ENCODE measurements at regions not wholly inside any gene's neighbourhood (a gene's known extent, or its start where the extent isn't known, plus 50 kb on each side); places are given as distances from the start of the nearest gene placed in this dataset.

DNA sequence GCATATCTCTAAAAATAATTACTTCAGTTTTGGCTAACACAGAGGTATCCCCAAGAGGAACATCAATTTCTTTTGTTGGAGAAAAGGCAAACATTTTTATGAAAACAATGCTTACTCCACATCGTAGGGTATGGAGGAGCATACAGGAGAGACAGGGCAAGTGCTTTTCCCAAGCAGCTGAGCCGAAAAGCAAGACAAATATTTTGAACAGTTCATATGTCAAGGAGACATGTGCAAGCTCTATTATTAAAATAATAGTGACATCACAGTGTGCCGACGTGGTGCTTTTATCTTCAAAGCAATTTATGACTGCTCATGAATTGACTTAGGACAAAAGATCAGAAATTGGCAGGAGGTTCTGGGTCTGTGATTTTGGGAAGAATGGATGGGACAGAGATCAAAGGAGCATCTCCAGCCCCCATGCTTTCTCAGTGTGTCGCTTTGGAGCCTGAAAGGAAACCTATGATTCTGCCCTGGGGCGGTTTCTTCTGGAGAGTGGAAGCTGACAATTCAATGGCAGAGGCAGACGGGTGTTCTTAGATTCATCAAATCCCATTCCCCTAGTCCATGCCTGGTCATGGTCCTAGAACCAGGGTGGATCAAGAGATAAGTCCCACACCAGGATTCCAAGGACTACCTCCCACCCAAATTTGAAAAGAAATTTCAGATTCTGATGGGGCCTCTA is 97.1 kb downstream of the JCAD start:
- no peak for DNase-seq

DNA sequence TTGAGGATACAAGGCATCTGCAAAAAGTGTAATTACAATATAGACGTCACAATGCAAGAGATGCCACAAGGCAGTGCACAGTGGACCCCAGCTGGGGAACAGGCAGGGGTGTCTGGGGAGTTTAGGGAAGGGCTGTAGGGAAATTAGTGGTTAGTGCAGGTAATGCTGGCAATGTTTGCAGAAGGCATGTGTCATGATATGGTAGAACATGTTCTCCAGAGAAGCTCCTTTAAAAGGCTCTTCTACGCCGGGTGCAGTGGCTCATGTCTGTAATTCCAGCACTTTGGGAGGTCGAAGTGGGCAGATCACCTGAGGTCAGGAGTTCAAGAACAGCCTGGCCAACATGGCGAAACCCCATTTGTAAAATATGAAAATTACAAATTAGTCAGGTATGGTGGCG is 98.0 kb downstream of the JCAD start:
- DNase-seq: no peak

DNA sequence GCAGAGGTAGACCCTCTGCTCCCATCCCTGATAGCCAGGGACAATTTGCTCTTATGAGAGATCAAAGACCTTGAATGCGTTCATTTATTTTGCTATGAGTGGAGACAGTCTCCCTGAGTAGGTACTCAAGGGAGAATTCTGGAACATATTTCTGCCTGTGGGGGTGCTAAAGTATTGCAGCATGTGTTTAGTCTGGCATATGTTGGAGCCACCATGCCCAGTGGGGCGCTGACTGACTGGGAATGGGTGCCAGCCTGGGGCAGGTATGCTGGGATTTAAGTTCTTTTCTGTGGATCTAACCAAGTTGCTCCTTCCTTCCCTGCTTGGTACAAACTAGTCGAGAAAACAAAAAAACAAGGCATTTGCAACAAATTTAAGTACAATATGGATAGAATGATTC is 99.1 kb downstream of the JCAD start:
- no peak for DNase-seq

DNA sequence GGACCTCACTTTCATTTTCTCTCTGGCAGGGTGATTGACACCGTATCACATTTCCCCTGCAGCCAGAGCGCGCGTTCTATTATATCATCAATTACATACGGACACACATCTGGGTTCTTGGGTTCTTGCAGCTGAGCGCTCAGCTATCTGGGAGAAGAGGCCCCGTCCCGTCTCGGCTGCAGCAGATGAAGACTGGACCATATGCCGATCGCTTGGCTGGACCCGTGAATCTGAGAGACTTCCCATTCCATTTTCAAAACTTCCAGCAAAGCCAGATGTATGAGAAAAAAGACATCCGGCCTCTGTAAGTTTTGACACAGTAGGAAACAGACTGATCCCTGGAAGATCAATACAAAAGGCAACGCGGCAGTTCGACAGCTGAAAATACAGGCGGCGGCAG is 99.8 kb downstream of the JCAD start:
- no peak for DNase-seq

DNA sequence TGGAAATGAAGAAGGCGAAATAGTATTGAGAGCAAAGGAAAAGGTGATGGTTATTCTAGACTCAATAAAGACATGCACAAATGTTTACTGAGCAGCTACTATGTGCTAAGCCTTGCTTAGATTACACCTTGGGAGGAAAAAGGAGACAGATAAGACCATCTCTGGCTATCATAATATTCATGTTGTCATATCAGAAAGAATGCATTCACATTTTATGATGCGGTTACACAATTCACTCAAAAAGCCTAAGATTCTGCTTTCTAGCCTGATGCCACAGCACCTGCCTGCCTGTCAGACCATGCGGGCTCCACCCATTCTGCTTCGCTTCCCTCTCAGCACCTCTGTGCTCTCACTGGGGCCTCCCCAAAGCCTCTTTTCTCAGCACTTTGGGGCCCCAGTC is 100.9 kb downstream of the JCAD start:
- DNase-seq: no peak

DNA sequence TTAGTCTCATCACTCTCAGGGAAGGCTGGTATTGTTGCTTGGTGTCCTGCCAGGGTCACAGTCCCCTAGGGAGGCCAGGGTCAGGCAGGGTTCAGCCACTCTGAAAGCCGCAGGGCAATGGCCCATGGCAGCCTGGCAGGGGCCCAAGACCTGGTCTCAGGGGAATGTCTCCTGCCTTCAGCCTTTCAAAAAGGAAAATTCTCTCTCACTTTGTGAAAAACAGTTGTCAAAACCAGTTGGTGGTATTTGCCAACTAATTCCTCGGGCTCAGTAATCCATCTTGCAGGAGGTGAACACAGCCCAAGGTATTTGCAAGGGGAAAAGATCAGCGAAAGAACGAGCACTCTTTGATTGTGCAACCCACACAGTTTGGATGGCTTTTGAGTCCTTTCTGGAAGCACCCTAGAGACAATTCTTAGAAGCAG is 101.5 kb downstream of the JCAD start:
- DNase-seq: no peak

DNA sequence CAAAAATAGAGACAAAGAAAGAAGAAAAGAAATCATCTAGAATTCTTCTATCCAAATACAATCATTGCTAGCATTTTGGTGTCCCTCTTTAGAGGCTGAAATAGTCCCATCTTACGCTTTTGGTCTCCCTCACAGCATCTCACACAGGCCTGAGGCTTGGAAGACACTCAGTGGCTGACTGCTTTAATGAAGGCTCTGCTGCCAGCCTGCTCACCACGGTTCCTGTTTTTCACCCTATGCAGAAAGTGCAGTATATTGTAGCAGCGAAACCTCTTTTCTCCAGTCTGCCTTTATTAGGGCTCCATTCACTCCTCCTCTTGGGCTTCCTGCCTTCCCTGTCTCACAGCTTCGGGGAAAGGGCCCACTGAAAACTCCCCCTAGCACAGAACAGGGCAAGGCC is 102.2 kb downstream of the JCAD start:
- no peak for DNase-seq

DNA sequence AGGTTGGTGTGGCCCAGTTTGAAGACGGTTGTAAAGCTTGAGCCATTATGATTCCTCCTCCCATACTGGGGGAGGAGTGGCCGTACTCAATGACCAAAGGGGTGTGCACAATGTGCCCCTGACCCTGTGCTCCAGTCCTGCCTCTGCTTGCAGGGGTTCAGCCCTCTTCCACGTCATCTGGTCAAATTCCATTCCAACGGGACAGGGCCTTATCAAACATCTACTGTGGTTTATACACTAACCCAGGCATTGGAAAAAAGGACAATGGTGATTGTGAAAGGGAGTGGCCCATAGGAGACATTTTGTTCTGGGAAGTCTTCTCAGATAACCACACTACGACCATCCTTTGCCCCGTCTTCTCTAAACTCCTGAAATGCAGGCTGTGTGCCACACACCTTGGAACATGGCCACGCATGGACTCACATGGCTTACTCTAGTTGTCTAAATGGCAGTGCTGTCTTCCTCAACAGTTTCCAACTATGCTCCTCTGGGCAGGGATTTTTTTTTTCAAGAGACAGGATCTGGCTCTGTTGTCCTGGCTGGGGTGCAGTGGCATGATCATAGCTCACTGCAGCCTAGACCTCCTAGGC is 103.0 kb downstream of the JCAD start:
- no peak for DNase-seq

DNA sequence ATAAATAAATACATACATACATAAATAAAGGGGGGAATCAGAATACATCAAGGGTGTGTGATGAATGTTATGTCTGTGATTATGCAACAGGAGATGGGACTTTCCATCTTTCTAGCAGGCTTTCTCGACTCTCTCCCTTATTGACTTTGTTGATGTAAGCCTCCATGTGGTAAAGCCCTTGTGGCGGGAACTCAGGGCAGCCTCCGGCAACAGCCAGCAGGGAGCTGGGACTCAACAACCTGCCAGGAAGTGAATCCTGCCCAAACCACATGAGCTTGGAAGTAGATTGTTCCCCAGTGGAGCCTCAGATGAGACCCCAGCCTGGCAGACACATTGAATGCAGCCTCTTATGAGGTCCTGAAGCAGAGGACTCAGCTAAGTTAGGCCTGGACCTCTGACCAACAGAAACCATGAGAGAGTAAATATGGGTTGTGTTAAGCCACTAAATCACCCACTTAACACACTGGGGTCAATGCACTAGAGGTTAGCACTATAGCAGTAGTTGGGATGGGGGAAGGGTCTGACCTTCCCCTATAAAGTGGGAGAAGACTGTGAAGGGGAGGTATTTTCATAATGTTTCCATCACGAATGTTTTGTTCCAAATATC is 104.0 kb downstream of the JCAD start:
- no peak for DNase-seq

DNA sequence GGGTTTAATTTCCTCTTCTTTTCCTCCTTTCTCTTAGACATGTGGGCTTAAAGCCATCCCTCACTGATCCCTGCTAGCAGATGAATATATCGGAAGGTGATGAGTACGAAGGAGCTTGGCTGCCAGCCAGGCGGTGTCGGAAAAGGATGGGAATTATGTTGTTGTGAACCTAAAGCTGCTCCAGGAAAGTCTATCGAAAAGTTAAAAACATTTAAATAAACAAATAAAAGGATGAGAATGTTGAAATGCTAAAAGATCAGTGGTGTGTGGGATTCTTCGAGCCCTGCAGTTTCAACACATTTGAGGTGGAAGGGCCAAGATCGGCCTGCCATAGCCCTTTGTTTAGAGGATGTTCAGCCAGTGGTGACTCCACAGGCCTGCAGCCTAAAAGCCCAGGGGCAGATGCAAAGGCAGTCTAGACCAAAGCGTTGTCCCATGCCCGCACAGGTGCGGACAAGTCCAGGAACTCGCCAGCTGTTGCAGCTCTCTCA is 107.9 kb downstream of the JCAD start:
- DNase-seq: no peak

DNA sequence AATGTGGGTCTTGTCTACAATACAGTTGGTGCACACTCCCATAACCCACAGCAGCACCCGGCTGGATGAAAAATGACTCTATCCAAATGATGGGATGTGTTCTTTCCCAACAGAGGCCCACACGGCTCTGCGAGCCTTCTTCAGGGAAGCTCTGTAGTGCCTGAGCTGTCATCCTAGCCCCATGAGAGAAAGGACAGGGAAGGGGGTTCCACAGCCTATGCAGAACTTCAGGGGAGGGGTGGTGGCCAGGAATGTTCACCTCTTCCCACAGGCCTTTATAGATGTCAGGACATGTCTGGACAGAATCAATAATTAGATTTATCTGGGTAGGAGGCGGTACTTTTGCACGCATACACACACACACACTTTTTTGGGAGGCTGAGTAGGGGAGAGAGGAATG is 109.0 kb downstream of the JCAD start:
- no peak for DNase-seq

DNA sequence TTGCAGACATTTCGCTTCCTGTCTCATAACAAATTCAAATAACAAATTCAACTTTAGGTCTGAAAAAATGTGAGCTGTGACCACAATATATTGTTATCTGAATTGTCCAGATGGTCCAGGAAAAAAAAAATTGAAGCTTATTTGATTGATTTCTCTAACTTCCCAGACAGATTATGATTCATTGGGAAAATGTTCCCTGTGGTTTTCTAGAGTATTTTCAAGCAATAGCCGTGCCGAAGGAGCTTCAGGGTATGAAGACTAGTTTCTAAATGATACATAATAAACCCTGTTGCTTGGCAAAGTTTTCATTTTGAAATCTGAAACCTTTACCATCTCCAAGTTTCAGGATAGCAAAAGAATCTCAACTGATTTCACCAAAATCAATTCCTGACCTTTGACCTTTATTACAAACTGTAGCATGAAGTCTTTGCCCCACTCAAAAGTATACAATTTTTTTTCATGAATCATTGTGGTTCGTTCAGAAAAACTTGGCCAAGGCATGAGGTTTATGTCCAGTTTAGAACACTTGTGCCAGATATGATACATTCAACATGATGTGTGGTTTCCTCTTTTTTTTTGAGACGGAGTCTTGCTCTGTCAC is 109.9 kb downstream of the JCAD start:
- no peak for DNase-seq

DNA sequence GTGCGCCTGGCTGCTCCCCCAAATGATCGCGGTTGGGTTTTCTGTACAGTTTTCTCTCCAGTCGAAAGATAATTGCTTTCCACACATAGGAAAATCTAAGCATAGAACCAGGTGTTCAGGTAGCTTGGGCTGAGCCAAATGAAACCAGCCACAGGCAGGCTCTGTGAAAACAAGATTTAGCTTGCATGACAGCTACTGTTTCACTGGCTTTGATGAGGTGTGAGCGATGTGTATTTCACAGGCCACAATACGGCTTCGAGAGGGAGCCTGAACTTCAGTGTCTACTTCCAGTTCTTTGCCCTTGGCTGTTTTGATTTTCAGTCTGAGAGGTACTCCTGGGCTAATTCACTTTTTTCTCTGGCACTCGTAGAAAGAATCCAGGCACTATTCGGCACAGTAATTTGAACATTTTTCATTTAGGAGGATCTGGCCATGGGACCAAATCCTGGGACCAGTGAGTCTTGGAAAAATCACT is 110.5 kb downstream of the JCAD start:
- no peak for DNase-seq

DNA sequence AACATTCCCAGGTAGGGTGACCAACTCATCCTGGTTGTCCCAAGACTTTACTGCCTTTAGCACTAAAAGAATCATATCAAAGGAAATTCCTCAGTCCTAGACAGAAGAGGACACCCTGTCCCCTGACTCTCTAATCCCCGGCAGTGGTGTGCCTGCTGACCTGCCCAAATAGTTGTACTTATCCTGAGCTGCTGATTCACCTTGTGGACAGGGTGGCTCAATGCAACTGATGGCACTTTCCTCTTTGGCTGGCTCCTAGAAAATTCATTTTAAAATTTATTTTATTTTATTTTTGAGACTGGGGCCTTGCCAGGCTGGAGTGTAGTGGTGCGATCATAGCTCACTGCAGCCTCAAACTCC is 111.7 kb downstream of the JCAD start:
- no peak for DNase-seq

DNA sequence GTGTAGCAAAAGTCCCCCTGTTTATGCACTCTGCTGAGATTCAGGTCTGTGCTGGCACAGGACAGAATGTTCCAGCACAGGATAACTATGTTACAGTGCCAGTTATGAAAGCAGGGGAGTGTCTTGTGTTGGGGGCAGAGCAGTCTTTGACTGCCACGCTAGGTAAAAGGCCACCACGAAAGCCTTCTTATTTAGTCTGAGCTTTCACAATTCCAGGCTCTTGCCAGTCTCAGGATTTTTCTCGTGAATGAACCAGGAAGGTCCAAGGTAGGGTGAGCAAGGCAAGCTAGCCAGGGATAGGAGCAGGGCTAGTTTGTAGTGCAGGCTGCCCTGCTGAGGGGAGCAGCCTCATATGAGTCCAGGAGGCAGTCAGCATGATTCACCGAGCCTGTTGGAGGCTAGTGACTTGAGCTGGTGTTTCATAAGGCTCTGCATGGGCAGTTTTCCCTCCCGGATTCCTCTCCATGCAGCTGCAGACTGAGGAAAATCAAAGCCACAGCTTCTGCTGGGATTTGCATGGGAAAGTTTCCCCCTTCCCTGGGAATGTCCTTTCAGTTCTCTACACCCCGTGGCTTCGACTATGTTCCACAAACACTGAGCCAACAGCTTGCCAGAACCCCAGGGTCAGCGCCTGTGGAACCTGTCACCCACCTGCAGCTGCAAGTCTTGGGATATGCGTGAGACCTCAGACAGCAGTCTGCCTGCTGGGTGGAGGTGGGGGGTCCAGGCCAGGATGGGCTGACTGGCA is 112.3 kb downstream of the JCAD start:
- no peak for DNase-seq

DNA sequence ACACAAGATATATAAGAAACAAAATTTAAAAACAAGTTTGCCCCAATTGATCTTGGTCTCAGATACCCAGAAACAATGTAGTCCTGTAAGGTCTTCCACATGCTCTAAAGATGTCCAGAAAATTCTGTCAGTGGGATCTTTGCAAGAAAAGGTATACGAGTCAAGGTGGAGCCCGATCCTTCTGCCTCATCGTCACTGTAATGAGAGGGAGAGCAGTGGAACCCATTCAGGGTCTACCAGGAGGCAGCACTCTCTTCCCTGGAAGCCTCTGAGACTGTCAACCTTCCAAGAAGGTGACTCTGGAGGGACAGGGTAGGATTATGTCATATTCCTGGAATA is 112.8 kb downstream of the JCAD start:
- no peak for DNase-seq

DNA sequence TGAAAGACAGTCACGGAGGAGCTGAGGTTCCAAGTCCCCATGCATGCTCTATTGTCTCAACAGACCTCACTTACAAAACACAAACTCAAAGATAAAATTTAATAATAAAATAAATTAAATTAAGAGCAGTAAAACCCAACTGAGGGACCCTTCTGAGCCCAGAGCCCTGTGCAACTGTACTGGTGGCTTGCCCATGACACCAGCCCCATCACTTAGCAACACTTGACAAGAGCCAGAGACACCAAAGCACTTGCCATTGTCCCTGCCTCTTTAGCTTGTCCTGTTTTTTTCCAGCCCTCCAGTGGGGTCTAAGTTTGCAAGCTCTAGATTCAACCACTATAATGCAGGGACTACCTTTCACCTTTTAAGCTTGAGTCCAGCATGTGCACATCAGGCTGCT is 117.9 kb downstream of the JCAD start:
- DNase-seq: no peak

DNA sequence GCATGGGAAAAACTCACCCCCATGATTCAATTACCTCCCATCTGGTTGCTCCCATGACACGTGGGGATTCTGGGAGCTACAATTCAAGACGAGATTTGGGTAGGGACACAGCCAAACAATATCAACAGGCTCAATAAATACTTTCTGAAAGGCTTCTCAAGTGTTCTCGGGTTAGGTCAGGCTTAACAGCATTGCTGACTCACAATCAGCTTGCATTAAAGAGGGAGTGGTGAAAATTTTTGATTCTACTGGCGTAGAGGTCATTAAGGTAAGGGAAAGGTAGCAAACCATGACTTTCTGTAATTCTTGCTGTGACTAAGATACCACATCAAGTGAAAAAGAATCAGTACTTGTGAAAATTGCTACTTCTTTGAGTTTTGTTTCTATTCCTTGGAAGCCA is 126.4 kb downstream of the JCAD start:
- no peak for DNase-seq

DNA sequence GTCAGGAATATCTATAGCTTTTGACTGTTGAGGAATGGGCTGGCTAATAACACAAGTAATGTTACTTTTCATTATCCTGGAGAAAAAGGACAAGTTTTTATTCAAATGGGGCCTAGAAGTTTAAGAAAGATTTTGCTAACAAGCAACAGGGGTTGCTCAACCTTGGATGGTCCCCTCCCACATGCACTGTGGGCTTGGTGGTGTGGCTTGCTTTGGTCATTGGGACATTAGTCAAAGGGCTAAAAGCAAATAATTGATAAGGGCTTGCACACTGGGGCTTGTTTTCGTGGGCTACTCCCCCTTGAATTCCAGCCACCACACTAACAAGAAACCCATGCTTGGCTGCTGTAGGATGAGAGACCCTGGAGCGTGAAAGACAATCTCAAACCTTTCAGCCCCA is 127.6 kb downstream of the JCAD start:
- no peak for DNase-seq

DNA sequence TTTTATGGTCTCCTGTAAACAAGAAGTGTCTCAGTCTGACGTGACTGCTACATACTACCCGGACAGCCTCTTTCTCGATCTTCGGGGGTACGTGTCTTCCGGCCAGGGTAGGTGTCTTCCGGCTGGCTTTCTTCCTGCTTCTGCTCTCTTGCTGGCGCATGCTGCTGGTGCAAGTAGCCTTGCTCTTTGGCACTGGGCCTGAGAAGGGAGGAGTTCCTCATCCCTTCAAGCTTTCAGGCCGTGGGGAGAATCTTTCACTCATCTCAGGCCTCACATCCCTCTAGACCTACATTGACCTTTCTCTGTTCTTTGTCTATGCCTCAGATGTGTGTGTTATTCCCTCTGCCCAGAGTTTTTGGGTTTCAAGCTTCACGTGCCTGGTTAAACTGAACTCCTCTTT is 130.4 kb downstream of the JCAD start:
- no peak for DNase-seq

DNA sequence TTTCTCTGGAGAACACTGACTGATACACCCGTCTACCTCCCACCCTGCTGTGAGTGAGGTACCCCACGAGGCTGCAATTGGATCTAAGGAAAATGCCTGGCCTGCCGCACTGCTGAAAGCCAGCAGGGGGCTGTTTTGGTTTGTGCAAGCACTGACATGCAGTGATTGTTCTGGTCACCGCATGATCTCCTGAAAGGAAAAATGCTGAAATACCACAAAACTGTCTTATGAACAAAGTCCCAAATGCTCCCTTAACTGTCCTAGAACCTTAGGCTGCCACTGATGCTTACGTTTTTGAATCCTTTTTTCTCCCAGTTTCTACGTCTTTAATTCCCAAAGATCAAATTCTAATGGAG is 132.7 kb downstream of the JCAD start:
- no peak for DNase-seq

DNA sequence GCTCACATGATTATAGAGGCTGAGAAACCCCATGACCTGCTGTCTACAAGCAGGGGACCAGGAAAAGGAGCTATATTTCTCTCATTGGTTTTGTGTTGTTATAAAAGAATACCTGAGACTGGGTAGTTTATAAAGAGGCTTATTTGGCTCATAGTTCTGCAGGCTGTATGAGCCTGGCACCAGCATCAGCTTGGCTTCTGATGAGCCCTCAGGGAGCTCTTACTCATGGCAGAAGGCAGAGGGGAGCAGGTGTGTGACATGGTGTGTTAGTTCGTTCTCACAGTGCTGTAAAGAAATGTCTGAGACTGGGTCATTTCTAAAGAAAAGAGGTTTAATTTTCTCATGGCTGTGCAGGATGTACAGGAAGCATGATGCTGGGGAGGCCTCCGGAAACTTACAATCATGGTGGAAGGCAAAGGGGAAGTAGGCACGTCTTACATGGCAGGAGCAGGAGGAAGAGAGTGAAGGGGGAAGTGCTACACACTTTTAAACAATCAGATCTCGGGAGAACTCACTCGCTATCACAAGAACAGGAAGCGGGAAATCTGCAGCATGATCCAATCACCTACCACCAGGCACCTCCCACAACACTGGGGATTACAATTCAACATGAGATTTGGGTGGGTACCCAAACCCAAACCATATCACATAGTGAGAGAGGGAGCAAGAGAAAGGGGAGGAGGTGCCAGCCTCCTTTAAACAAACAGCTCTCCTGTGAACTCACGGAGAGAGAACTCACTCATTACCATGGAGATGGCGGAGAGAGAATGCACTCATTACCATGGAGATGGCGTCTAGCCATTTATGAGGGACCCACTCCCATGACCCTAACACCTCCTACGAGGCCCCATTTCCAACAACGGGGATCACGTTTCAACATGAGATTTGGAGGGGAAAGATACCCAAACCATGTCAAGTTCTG is 133.4 kb downstream of the JCAD start:
- DNase-seq: no peak

DNA sequence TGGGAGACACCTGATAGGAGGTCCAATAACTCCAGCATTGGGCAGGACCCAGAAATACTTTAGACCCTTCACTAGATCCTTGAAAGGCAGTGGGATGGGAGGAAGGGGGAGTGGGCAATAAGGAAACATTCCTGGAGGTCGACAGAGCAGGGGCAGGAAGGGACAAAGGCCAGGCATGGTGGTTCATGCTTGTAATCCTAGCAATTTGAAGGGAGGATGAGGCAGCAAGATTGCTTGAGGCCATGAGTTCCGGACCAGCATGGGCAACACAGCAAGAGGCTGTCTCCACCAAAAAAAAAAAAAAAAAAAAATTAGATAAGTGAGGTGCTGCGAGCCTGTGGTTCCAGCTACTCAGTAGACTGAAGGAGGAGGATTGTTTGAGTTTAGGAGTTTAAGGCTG is 134.9 kb downstream of the JCAD start:
- no peak for DNase-seq
